ENCODE measurements at regions not wholly inside any gene's neighbourhood (a gene's known extent, or its start where the extent isn't known, plus 50 kb on each side); places are given as distances from the start of the nearest gene placed in this dataset.

GRCh38 chr9:18018661-18019060 lies 439.8 kb downstream of the SH3GL2 start:
- ChIA-PET CTCF (ENCODE audit: low intra/inter-chr PET ratio) (no interaction called here), POLR2A (no interaction called here)
- no peak for FAIRE-seq
- no peaks in the 10 kb centered on the region for H3K4me1 ChIP-seq (replicated peaks in 1 of 2; ENCODE audit: control insufficient read depth in 2 of 2, insufficient read depth in 2 of 2, low read length in 2 of 2)
- no peaks in the 10 kb centered on the region for H3K36me3 ChIP-seq (ENCODE audit: control insufficient read depth, insufficient read depth, low read length)
- no peak overlapping the region for H2AFZ ChIP-seq (ENCODE audit: low read depth, low read length)
- in situ Hi-C loops (cut with MboI) (no loop called here), intact Hi-C loops (cut with micrococcal nuclease) (no loop called here)
- no peak overlapping the region for H3K9ac ChIP-seq (ENCODE audit: insufficient read depth in 1 of 2, low read depth in 2 of 2, low read length in 2 of 2)
- no peak for ATAC-seq
- DNase-seq (ENCODE audit: extremely low read depth in 1 of 4, low spot score in 3 of 4), result no peak
- no peaks in the 10 kb centered on the region for H3K27me3 ChIP-seq (ENCODE audit: control insufficient read depth in 2 of 2, insufficient read depth in 2 of 2, low read length in 2 of 2)
- no peak overlapping the region for H3K27ac ChIP-seq (ENCODE audit: extremely low read depth, low read depth, low read length)
- H3K4me2 ChIP-seq (ENCODE audit: insufficient read depth, low read length), result no peak overlapping the region
- no peaks in the 10 kb centered on the region for H3K79me2 ChIP-seq (ENCODE audit: control insufficient read depth, insufficient read depth, low read length)
- TF ChIP-seq HNRNPH1 (optimal IDR thresholded peaks at IDR 0.05; ENCODE audit: low read depth, low read length) (no peak), ZNF511 (CRISPR knock-in tag; IDR thresholded peaks at IDR 0.05) (no peak), MAX (CRISPR knock-in tag; IDR thresholded peaks at IDR 0.05) (no peak), MCM5 (IDR thresholded peaks at IDR 0.05; ENCODE audit: low read depth) (no peak), ZNF282 (CRISPR knock-in tag; IDR thresholded peaks at IDR 0.05) (no peak), MLX (CRISPR knock-in tag; conservative IDR thresholded peaks at IDR 0.05) (no peak), SFPQ (IDR thresholded peaks at IDR 0.05; ENCODE audit: low read depth, low read length) (no peak), ARID3A (IDR thresholded peaks at IDR 0.05; ENCODE audit: borderline replicate concordance, low read depth, low read length) (no peak), PHF8 (IDR thresholded peaks at IDR 0.05; ENCODE audit: borderline replicate concordance, low read length) (no peak)
- H3K4me3 ChIP-seq, result no peak overlapping the region
- no peaks in the 10 kb centered on the region for H3K9me3 ChIP-seq (replicated peaks; ENCODE audit: control insufficient read depth, insufficient read depth, low read depth, low read length)
- WGBS (ENCODE audit: insufficient coverage, low coverage, missing lambda C conversion rate), result 0% methylated on average over 2 of the region's 2 CpGs
- BruUV-seq (replicated peaks), result no TSS peak
- H4K20me1 ChIP-seq (replicated peaks; ENCODE audit: control insufficient read depth, insufficient read depth, low read length), result no peaks in the 10 kb centered on the region
- no peaks in the 10 kb centered on the region for H3K9me1 ChIP-seq (ENCODE audit: control insufficient read depth, insufficient read depth, low read length)

All from K562 (cell line).